KMS-11 (cell line): ENCODE measurements at regions not wholly inside any gene's neighbourhood (a gene's known extent, or its start where the extent isn't known, plus 50 kb on each side); places are given as distances from the start of the nearest gene placed in this dataset.

Source experiments
- H2AFZ ChIP-seq: fragments of 200-600 bp; sonication (generic); 2 replicates; pipeline ENCODE4 v1.6.1; 2016; ENCODE audit warnings: antibody characterized with exemption, mixed run types, low read depth
- H3K27ac ChIP-seq: fragments of 200-600 bp; sonication (generic); 2 replicates; pipeline ENCODE4 v1.6.1; 2016; ENCODE audit warnings: mild to moderate bottlenecking, mixed run types
- H3K27me3 ChIP-seq: fragments of 200-600 bp; sonication (generic); 2 replicates; pipeline ENCODE4 v1.6.1; 2017; ENCODE audit warnings: mild to moderate bottlenecking, low read depth, mixed run types, moderate library complexity; ENCODE audit not compliant: insufficient read depth
- H3K36me3 ChIP-seq: fragments of 200-600 bp; sonication (generic); 2 replicates; pipeline ENCODE4 v1.6.1; 2017; ENCODE audit warnings: mild to moderate bottlenecking, mixed run types; ENCODE audit not compliant: insufficient read depth
- H3K4me1 ChIP-seq: fragments of 200-600 bp; sonication (generic); 2 replicates; pipeline ENCODE4 v1.6.1; 2016; ENCODE audit warnings: mild to moderate bottlenecking, low read depth, mixed run types; ENCODE audit not compliant: poor library complexity, severe bottlenecking
- H3K4me2 ChIP-seq: fragments of 200-600 bp; sonication (generic); 2 replicates; pipeline ENCODE4 v1.7.0; 2016; ENCODE audit warnings: mild to moderate bottlenecking, mixed run types
- H3K4me3 ChIP-seq: fragments of 200-600 bp; sonication (generic); IDR thresholded peaks from 2 replicates; pipeline ENCODE4 v1.6.1; 2017; ENCODE audit warnings: low read depth, low read length, mixed read lengths; ENCODE audit not compliant: insufficient read depth
- H3K79me2 ChIP-seq: fragments of 200-600 bp; sonication (generic); 2 replicates; pipeline ENCODE4 v1.6.1; 2016; ENCODE audit warnings: low read depth, mixed run types; ENCODE audit not compliant: insufficient read depth
- H3K9ac ChIP-seq: fragments of 200-600 bp; sonication (generic); 2 replicates; pipeline ENCODE4 v1.6.1; 2016; ENCODE audit warnings: mild to moderate bottlenecking, mixed run types
- H4K20me1 ChIP-seq: fragments of 200-600 bp; sonication (generic); 2 replicates; pipeline ENCODE4 v1.6.1; 2016; ENCODE audit warnings: mild to moderate bottlenecking, mixed run types; ENCODE audit not compliant: insufficient read depth
- TF ChIP-seq, protein P1 (sequence below): fragments of 200-600 bp; sonication (generic); conservative IDR thresholded peaks from 2 replicates; pipeline ENCODE4 v1.6.1; 2017; ENCODE audit warnings: low read depth, mild to moderate bottlenecking, antibody characterized with exemption, low read length, moderate library complexity, mixed read lengths

DNA sequence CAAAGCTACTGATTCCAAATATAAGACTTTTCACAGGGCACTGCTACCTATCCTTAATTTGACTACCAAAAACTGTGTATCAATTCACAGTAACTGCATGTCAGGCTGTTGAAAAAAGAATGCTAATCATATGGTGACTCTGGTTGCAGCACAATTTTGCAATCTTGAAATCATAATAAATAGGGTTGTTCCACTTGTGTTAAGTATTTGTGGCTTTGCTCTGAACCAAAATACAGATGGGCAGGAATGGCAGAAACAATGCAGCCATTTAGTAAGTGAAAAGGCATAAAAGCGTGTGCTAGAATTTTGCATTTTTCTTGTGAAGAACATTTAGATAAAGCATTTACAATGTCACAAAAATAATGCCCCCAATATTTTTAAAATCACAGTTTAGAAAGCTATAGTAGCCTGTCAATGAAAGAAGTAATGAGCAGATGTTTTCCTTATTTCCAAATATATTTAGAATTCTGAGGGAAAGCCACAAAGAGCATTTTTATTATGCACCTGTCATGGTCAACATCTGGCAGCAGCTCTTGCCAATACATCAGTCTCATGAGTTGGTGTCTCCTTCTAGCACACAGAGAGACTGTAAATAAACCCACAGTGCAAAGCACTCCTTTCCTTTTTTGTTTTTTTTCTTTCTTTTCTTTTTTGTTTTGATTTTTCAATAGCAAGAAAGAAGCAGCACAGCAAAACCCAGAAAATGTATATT, 54.8 kb upstream of the PAM start:
- no peaks in the 10 kb centered on the region for H4K20me1 ChIP-seq
- TF ChIP-seq, protein P1, sequence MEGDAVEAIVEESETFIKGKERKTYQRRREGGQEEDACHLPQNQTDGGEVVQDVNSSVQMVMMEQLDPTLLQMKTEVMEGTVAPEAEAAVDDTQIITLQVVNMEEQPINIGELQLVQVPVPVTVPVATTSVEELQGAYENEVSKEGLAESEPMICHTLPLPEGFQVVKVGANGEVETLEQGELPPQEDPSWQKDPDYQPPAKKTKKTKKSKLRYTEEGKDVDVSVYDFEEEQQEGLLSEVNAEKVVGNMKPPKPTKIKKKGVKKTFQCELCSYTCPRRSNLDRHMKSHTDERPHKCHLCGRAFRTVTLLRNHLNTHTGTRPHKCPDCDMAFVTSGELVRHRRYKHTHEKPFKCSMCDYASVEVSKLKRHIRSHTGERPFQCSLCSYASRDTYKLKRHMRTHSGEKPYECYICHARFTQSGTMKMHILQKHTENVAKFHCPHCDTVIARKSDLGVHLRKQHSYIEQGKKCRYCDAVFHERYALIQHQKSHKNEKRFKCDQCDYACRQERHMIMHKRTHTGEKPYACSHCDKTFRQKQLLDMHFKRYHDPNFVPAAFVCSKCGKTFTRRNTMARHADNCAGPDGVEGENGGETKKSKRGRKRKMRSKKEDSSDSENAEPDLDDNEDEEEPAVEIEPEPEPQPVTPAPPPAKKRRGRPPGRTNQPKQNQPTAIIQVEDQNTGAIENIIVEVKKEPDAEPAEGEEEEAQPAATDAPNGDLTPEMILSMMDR: no peak
- H3K27me3 ChIP-seq: no peaks in the 10 kb centered on the region
- no peak overlapping the region for H3K4me2 ChIP-seq
- H3K36me3 ChIP-seq: no peaks in the 10 kb centered on the region
- no peaks in the 10 kb centered on the region for H3K79me2 ChIP-seq
- H3K27ac ChIP-seq: no peak overlapping the region
- no peaks in the 10 kb centered on the region for H3K4me1 ChIP-seq
- no peak overlapping the region for H2AFZ ChIP-seq
- H3K4me3 ChIP-seq: no peak overlapping the region
- H3K9ac ChIP-seq: no peak overlapping the region

DNA sequence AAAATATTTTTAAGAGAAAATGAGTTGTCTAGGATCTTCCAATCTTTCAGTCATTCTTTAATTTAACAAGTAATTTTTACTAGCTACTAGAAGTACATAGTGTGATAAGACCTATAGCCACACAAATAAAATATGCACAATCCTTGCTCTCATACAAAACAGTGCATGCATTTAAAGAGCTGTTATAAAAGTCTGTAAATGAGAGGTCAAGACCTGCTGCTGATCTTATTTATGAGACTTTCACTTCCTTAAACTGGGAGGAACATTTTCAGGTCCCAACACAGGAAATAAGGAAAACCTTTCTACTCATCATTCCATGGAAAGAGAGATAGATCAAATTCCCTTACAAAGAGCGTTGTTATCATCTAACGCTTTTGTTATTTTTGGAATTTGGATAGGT, 54.2 kb upstream of the PAM start:
- Histone ChIP-seq H3K4me2 (no peak overlapping the region), H3K79me2 (no peaks in the 10 kb centered on the region), H3K9ac (no peak overlapping the region), H3K36me3 (no peaks in the 10 kb centered on the region), H2AFZ (no peak overlapping the region), H3K4me3 (no peak overlapping the region), H3K27ac (no peak overlapping the region), H4K20me1 (no peaks in the 10 kb centered on the region), H3K4me1 (no peaks in the 10 kb centered on the region), H3K27me3 (no peaks in the 10 kb centered on the region)
- TF ChIP-seq, protein P1: no peak

DNA sequence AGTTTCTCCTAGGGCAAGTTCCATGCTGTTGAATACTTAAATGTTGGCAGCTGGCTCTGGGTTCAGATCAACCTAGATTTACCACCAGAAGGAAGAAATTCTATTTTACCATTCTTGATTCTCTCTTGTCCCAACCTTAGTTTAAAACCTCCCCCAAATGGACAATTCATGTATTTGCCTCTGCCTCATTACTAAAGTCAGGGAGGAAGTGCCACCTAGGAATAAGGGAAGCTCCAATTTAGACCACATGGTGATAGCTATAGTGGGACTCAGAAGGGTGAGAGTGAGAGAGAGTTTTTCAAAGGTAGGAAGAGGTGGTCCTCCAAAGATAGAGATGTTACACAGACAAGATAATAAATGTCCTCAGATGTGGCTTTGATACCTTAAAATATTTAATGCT, 53.4 kb upstream of the PAM start:
- H3K4me3 ChIP-seq: no peak overlapping the region
- no peak overlapping the region for H3K9ac ChIP-seq
- TF ChIP-seq, protein P1: no peak
- no peaks in the 10 kb centered on the region for H3K27me3 ChIP-seq
- H3K27ac ChIP-seq: no peak overlapping the region
- H4K20me1 ChIP-seq: no peaks in the 10 kb centered on the region
- no peak overlapping the region for H2AFZ ChIP-seq
- H3K4me2 ChIP-seq: no peak overlapping the region
- no peaks in the 10 kb centered on the region for H3K79me2 ChIP-seq
- no peaks in the 10 kb centered on the region for H3K36me3 ChIP-seq
- no peaks in the 10 kb centered on the region for H3K4me1 ChIP-seq
